GM12878 (cell line): ENCODE measurements at regions not wholly inside any gene's neighbourhood (a gene's known extent, or its start where the extent isn't known, plus 50 kb on each side); places are given as distances from the start of the nearest gene placed in this dataset.

Experiments
- ATAC-seq: fragments of 200-7000 bp; cut with Tn5 transposase; 3 replicates; pipeline ENCODE4 v1.9.1; 2020; ENCODE audit warnings: mild to moderate bottlenecking, moderate library complexity
- BruUV-seq: library from RNA; stranded (reverse); fragments of 400-500 nt; replicated peaks from 2 replicates; lab custom pipeline; 2021; lab: Mats Ljungman, UMichigan
- CTCF ChIA-PET: fragments of 300-600 bp; sonication (Branson Sonifier 250); formaldehyde crosslinking; extraction: SDS; loops from one replicate; lab custom pipeline; 2021; ENCODE audit warnings: inconsistent platforms; lab: Yijun Ruan, JAX
- POLR2A ChIA-PET: fragments of 350-600 bp; formaldehyde crosslinking; extraction: SDS; loops from one replicate; lab custom pipeline; 2021; ENCODE audit warnings: inconsistent platforms; lab: Charles Lee
- RAD21 ChIA-PET: fragments of 300-600 bp; sonication (Branson Sonifier 250); formaldehyde crosslinking; loops from one replicate; lab custom pipeline; 2023; ENCODE audit warnings: antibody characterized with exemption; ENCODE audit not compliant: unreplicated experiment; lab: Charles Lee
- SMC1A ChIA-PET: fragments of 300-600 bp; sonication (Branson Sonifier 250); formaldehyde crosslinking; loops from one replicate; lab custom pipeline; 2023; ENCODE audit not compliant: unreplicated experiment, uncharacterized antibody; lab: Charles Lee
- DNase-seq: peaks from one replicate; pipeline ENCODE4 v3.0.0-alpha.2; 2011; ENCODE audit warnings: low read depth, low spot score
- FAIRE-seq: peaks from 3 replicates; lab custom pipeline; 2011; peaks lifted over from hg19 to GRCh38; lab: Jason Lieb, UNC
- H2AFZ ChIP-seq: 2 replicates; pipeline ENCODE4 v1.6.0; 2011; ENCODE audit warnings: low read depth, low read length, control low read depth; ENCODE audit not compliant: control insufficient read depth
- H3K27ac ChIP-seq: 2 replicates; pipeline ENCODE4 v1.5.1; 2011; ENCODE audit warnings: control low read depth; ENCODE audit not compliant: control insufficient read depth, insufficient read depth
- H3K27me3 ChIP-seq, 2 experiments: replicated peaks in 1 of 2; 2 replicates each; pipeline versions ENCODE4 v1.6.0 to v1.6.1; 2011; ENCODE audit warnings: low read length in 1 of 2; ENCODE audit not compliant: control insufficient read depth in 2 of 2, insufficient read depth in 2 of 2
- H3K36me3 ChIP-seq, 2 experiments: 2 replicates each; pipeline ENCODE4 v1.5.1; 2011; ENCODE audit warnings: low read length in 1 of 2; ENCODE audit not compliant: control insufficient read depth in 2 of 2, insufficient read depth in 2 of 2
- H3K4me1 ChIP-seq: 2 replicates; pipeline ENCODE4 v1.6.1; 2011; ENCODE audit warnings: mild to moderate bottlenecking, low read length, moderate library complexity, mixed read lengths; ENCODE audit not compliant: control insufficient read depth, insufficient read depth
- H3K4me2 ChIP-seq: 2 replicates; pipeline ENCODE4 v1.6.0; 2011; ENCODE audit warnings: control low read depth; ENCODE audit not compliant: control insufficient read depth, insufficient read depth
- H3K4me3 ChIP-seq: fragments of 200-600 bp; sonication (generic); 2 replicates; pipeline ENCODE4 v1.5.1; 2016
- H3K79me2 ChIP-seq: 2 replicates; pipeline ENCODE4 v1.6.0; 2011; ENCODE audit warnings: low read length; ENCODE audit not compliant: control insufficient read depth, insufficient read depth
- H3K9ac ChIP-seq: 2 replicates; pipeline ENCODE4 v1.8.0; 2011; ENCODE audit warnings: low read length, control low read depth, mixed read lengths; ENCODE audit not compliant: control insufficient read depth, insufficient read depth
- H3K9me3 ChIP-seq: replicated peaks from 3 replicates; pipeline ENCODE4 v1.5.1; 2011; ENCODE audit warnings: mild to moderate bottlenecking, low read length; ENCODE audit not compliant: control insufficient read depth, insufficient read depth
- H4K20me1 ChIP-seq: 2 replicates; pipeline ENCODE4 v1.6.0; 2011; ENCODE audit not compliant: control insufficient read depth, insufficient read depth
- IKZF1 ChIP-seq: fragments of 450-650 bp; conservative IDR thresholded peaks from 2 replicates; pipeline ENCODE4 v1.6.1; 2017; ENCODE audit warnings: antibody characterized with exemption, mild to moderate bottlenecking
- MEF2A ChIP-seq: IDR thresholded peaks from 2 replicates; pipeline ENCODE4 v1.6.1; 2011; ENCODE audit warnings: low read depth, mild to moderate bottlenecking, low read length, moderate library complexity; ENCODE audit not compliant: insufficient read depth
- PBX3 ChIP-seq: IDR thresholded peaks from 2 replicates; pipeline ENCODE4 v1.6.1; 2011; ENCODE audit warnings: mild to moderate bottlenecking, low read depth, low read length, moderate library complexity; ENCODE audit not compliant: insufficient replicate concordance
- PKNOX1 ChIP-seq: fragments of 450-650 bp; IDR thresholded peaks from 2 replicates; pipeline ENCODE4 v1.6.1; 2016; ENCODE audit warnings: mild to moderate bottlenecking
- RUNX3 ChIP-seq: IDR thresholded peaks from 2 replicates; pipeline ENCODE4 v1.6.1; 2012; ENCODE audit warnings: low read length, inconsistent platforms
- STAT3 ChIP-seq: IDR thresholded peaks from 2 replicates; pipeline ENCODE4 v1.6.1; 2011; ENCODE audit warnings: low read depth, low read length, improper control_type of control experiment
- TCF12 ChIP-seq: IDR thresholded peaks from 2 replicates; pipeline ENCODE4 v1.6.1; 2011; ENCODE audit warnings: low read depth, mild to moderate bottlenecking, low read length
- TCF3 ChIP-seq: IDR thresholded peaks from 2 replicates; pipeline ENCODE4 v1.6.1; 2012; ENCODE audit warnings: low read depth, mild to moderate bottlenecking, low read length, borderline replicate concordance; ENCODE audit not compliant: insufficient read depth
- ZBTB11 ChIP-seq: fragments of 450-650 bp; formaldehyde crosslinking; IDR thresholded peaks from 2 replicates; pipeline ENCODE4 v1.5.0; 2022; ENCODE audit warnings: mild to moderate bottlenecking, missing genetic modification characterization
- WGBS: methylation state at CpG from one replicate; pipeline ENCODE4 v1.1.6; 2016; ENCODE audit warnings: low lambda C conversion rate; ENCODE audit not compliant: insufficient replicate concordance, insufficient coverage; ENCODE audit errors: missing lambda C conversion rate; 5-methylcytosine and 5-hydroxymethylcytosine counted together
- in situ Hi-C: fragments of 300-500 bp; cut with MboI; formaldehyde crosslinking; loops from 9 replicates; pipeline ENCODE4 v1.14.3; 2018; ENCODE audit warnings: mixed read lengths
- intact Hi-C: fragments of 100-400 bp; cut with micrococcal nuclease; formaldehyde crosslinking; loops from one replicate; pipeline ENCODE4 v1.14.2; 2022; ENCODE audit not compliant: unreplicated experiment

DNA sequence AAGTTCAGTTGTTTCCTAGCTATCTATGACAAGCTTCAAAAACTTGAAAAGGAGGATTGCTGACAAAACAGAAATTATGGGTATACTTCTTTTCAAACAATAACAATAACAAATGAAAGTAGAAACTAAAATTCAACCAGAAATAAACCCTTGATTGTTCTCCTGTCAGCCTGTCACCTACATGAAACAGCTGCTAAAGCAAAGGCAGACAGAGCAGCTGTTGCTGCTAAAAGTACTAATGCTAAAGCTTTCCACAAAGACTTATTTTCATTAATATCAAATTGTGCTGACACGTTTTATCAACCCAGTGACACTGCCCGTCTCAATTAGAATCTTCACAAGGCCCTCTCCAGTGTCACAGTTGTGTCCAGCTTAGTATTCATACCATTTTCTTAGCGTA lies 533.2 kb upstream of the GBE1 start:
- CTCF ChIA-PET = no interaction called here
- SMC1A ChIA-PET = interaction anchor here (1.1 kb wide), 1 partner anchor 10 kb away, joined by 3 read pairs; no protein-coding TSS in a partner anchor
- no peak overlapping the region for H2AFZ ChIP-seq
- WGBS = 34% methylated on average over 3 of the region's 3 CpGs
- H3K4me2 ChIP-seq = peak overlapping the region; percentile 45
- no peaks in the 10 kb centered on the region for H3K79me2 ChIP-seq
- DNase-seq (peak; percentile 26), ATAC-seq (peak; percentile 71), FAIRE-seq (no peak)
- intact Hi-C loops (loop anchor here (10.0 kb wide), 1 partner anchor 530 kb away; the partner anchor contains the start of gene GBE1), in situ Hi-C loops (no loop called here)
- RAD21 ChIA-PET = interaction anchor here (0.7 kb wide), 1 partner anchor 477 kb away, joined by 4 read pairs; no protein-coding TSS in a partner anchor
- H3K36me3 ChIP-seq = no peaks in the 10 kb centered on the region
- H3K4me3 ChIP-seq = no peak overlapping the region
- H3K4me1 ChIP-seq = no peaks in the 10 kb centered on the region; the same call in 1 of the 2 replicates
- POLR2A ChIA-PET = no interaction called here
- no peaks in the 10 kb centered on the region; the same call in 1 of the 3 replicates for H3K9me3 ChIP-seq
- no peak overlapping the region for H3K9ac ChIP-seq
- no peaks in the 10 kb centered on the region for H4K20me1 ChIP-seq
- BruUV-seq = no TSS peak
- no peaks in the 10 kb centered on the region for H3K27me3 ChIP-seq
- H3K27ac ChIP-seq = peak overlapping the region; percentile 18; the same call in 1 of the 2 replicates
- TF ChIP-seq ZBTB11 (CRISPR knock-in tag) = no peak
- TF ChIP-seq TCF3 = peak; percentile 69; the same call in 1 of the 2 replicates
- peak; percentile 37; the same call in 1 of the 2 replicates for TF ChIP-seq RUNX3
- TF ChIP-seq MEF2A = 0 out of 2 replicates have a peak, but pooled peaks have one; percentile 33
- peak; percentile 96 for TF ChIP-seq TCF12
- TF ChIP-seq PKNOX1 = peak; percentile 88
- TF ChIP-seq IKZF1 = no peak
- peak; percentile 78 for TF ChIP-seq PBX3
- no peak for TF ChIP-seq STAT3
- TF ChIP-seq, all 136 proteins: peak for 6
